Heart left ventricle (tissue), 13 donors: ENCODE measurements at regions not wholly inside any gene's neighbourhood (a gene's known extent, or its start where the extent isn't known, plus 50 kb on each side); places are given as distances from the start of the nearest gene placed in this dataset.

Source experiments
- POLR2A ChIP-seq, 2 donors: fragments of 450-650 bp; IDR thresholded peaks; one replicate each; pipeline ENCODE4 v1.6.1; 2017; ENCODE audit warnings: antibody characterized with exemption in 2 of 2, mild to moderate bottlenecking in 2 of 2, moderate library complexity in 2 of 2
- TF ChIP-seq, protein P1 (sequence below), 12 donors: fragments of 200-600 bp; sonication (generic) in 4 of 12; IDR thresholded peaks; one replicate each; pipeline versions ENCODE4 v1.5.0 to v1.8.0; 2018 to 2022; ENCODE audit warnings: antibody characterized with exemption in 12 of 12, mild to moderate bottlenecking in 5 of 12
- donor health status: ischemic (EF 13 %, LVEDD 7.1; RV severe dilation, severe dysfunction).
- donor health status: DM: no; HTN: yes; CAD: no.
- donor health status: DM: no; HTN: no; CAD: no.
- donor health status: ischemic (EF 25% LVEDD 6.9; RV normal size, moderate dysfunction).
- donor health status: ischemic (EF 25% LVEDD 5.7; RV mildly dilated, moderate dysfunction).
- donor health status: ischemic (EF 35%, LVEDD 5.7; RV mildly dilated, moderate dysfunction).
- donor health status: nonischemic (EF 11% LVEDD 7.7; RV severe dilation, severe dysfunction).
- donor health status: DM: yes; HTN: yes; CAD: no.
- donor health status: PGD.
- donor health status: ischemic (EF 29% LVEDD 5.4; RV normal size, mild dysfunction).
- donor health status: nonischemic (EF 23%, LVEDD 6.1; RV moderate dilation, normal function).

DNA sequence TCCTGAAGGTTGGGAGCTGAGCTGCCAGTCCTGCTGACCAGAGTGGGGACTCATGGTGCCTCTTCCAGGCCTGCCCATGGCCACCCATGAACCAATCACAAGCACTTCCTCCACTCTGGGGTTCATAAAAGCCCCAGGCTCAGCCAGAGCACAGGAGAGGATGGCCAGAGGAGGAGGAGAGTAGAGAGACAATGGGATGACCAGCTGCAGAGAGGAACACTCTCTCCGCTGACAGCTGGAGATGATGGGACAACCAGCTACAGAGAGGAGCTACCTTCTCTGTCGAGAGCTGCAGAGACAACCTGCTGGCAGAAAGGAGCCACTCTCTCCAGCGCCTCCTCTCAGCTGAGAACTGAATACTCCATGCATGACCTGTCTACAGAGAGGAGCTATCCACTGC, 886.1 kb downstream of the BCL11B start:
- TF ChIP-seq POLR2A (IDR thresholded peaks at IDR 0.05), result no peak
- TF ChIP-seq, protein P1, sequence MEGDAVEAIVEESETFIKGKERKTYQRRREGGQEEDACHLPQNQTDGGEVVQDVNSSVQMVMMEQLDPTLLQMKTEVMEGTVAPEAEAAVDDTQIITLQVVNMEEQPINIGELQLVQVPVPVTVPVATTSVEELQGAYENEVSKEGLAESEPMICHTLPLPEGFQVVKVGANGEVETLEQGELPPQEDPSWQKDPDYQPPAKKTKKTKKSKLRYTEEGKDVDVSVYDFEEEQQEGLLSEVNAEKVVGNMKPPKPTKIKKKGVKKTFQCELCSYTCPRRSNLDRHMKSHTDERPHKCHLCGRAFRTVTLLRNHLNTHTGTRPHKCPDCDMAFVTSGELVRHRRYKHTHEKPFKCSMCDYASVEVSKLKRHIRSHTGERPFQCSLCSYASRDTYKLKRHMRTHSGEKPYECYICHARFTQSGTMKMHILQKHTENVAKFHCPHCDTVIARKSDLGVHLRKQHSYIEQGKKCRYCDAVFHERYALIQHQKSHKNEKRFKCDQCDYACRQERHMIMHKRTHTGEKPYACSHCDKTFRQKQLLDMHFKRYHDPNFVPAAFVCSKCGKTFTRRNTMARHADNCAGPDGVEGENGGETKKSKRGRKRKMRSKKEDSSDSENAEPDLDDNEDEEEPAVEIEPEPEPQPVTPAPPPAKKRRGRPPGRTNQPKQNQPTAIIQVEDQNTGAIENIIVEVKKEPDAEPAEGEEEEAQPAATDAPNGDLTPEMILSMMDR (IDR thresholded peaks at IDR 0.05), result no peak
